Stimulated activated memory B cell treated with anti-CD40 and anti-IgM and Interleukin-4, amounts not matched to agents 10 μg/mL and 1 μg/mL and 100 μg/mL, for 72 hours (primary cell): ENCODE measurements at regions not wholly inside any gene's neighbourhood (a gene's known extent, or its start where the extent isn't known, plus 50 kb on each side); places are given as distances from the start of the nearest gene placed in this dataset.

Experiments
- ATAC-seq: fragments of 150-1000 bp; cut with Tn5 transposase; 2 replicates; pipeline ENCODE4 v1.10.0; 2021
- H3K27ac Mint-ChIP-seq: one replicate; pipeline ENCODE4 v1.8.0; 2022; ENCODE audit warnings: mild to moderate bottlenecking, mixed read lengths
- H3K27me3 Mint-ChIP-seq: one replicate; pipeline ENCODE4 v1.8.0; 2022; ENCODE audit warnings: mixed read lengths
- H3K36me3 Mint-ChIP-seq: one replicate; pipeline ENCODE4 v1.8.0; 2022; ENCODE audit warnings: mixed read lengths
- H3K4me1 Mint-ChIP-seq: one replicate; pipeline ENCODE4 v1.8.0; 2022; ENCODE audit warnings: mixed read lengths
- H3K4me3 Mint-ChIP-seq: one replicate; pipeline ENCODE4 v1.8.0; 2022; ENCODE audit warnings: mild to moderate bottlenecking, moderate library complexity, mixed read lengths
- H3K9me3 Mint-ChIP-seq: one replicate; pipeline ENCODE4 v1.8.0; 2022; ENCODE audit warnings: mixed read lengths

DNA sequence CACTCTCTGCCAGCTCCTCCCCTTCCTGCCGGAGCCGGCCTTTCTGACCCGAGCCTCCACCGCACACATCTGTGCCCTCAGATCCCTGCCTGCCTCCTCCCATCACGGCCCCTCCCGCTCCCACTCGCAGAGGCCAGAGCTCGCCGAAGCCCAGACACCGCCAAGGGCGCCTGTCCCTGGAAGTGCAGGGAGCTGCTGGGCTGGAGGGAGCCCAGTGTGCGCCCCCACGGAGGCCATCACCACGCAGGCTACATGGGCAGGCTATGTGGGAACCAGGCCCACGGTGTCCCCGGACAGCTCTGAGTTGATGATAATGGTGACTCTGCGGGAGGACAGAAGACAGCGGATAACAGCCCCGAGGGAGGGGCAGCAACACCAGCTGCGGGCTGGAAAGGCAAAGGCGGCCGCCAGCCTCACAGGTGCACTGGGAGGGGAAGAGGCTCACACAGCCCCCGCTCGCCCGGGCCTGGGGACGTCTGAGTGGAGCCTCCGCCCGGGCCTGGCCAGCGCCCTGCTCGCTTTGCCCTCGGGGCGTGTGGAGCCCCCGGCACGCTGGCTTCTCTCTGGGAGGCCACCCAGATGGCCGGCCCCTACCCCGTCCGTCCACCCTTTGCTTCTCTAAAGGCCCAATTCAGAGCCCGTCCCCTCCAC lies 154.9 kb downstream of the DLL1 start:
- Mint-ChIP-seq H3K27me3 (peaks cover 35% of the 10 kb centered on the region), H3K9me3 (peaks cover 11% of the 10 kb centered on the region), H3K27ac (no peak overlapping the region), H3K4me1 (no peaks in the 10 kb centered on the region), H3K4me3 (no peak overlapping the region), H3K36me3 (no peaks in the 10 kb centered on the region)
- peak; percentile 41 for ATAC-seq

DNA sequence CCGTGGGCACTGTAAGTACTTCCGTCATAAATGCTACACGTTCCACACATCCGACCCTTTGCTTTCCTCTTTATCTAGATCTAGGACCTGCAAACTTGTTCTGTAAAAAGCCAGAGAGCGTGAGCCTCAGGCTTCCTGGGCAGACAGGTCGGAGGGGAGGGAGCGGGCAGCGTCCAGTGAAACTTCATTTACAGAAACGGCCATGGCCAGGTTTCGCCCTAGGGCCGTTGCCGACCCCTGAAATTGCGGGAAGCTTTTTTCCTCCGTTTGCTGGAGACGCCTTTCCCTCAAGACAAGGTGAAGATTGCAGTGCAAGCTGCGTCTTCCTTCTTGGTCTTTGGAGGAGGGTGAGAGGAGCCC lies 155.4 kb downstream of the DLL1 start:
- no peaks in the 10 kb centered on the region for H3K4me1 Mint-ChIP-seq
- H3K4me3 Mint-ChIP-seq = no peak overlapping the region
- no peaks in the 10 kb centered on the region for H3K36me3 Mint-ChIP-seq
- peaks cover 11% of the 10 kb centered on the region for H3K9me3 Mint-ChIP-seq
- no peak overlapping the region for H3K27ac Mint-ChIP-seq
- H3K27me3 Mint-ChIP-seq = peaks cover 40% of the 10 kb centered on the region
- no peak for ATAC-seq

GRCh38 chr6:170134471-170135440 lies 156.1 kb downstream of the DLL1 start:
- ATAC-seq = no peak
- Mint-ChIP-seq H3K27me3 (peaks cover 42% of the 10 kb centered on the region), H3K27ac (no peak overlapping the region), H3K4me3 (no peak overlapping the region), H3K4me1 (no peaks in the 10 kb centered on the region), H3K9me3 (peaks cover 11% of the 10 kb centered on the region), H3K36me3 (no peaks in the 10 kb centered on the region)

GRCh38 chr6:170134031-170134470 lies 156.8 kb downstream of the DLL1 start:
- no peak overlapping the region for H3K27ac Mint-ChIP-seq
- no peak overlapping the region for H3K4me3 Mint-ChIP-seq
- H3K36me3 Mint-ChIP-seq = no peaks in the 10 kb centered on the region
- H3K27me3 Mint-ChIP-seq = peaks cover 49% of the 10 kb centered on the region
- H3K4me1 Mint-ChIP-seq = no peaks in the 10 kb centered on the region
- ATAC-seq = no peak
- H3K9me3 Mint-ChIP-seq = peaks cover 8% of the 10 kb centered on the region

- Mint-ChIP-seq H3K4me1 (no peaks in the 10 kb centered on the region), H3K27ac (no peak overlapping the region), H3K36me3 (no peaks in the 10 kb centered on the region), H3K4me3 (no peak overlapping the region), H3K9me3 (no peaks in the 10 kb centered on the region), H3K27me3 (peaks cover 49% of the 10 kb centered on the region)
- no peak for ATAC-seq
Measured at GRCh38 chr6:170132561-170132991, 158.3 kb downstream of the DLL1 start.

- Mint-ChIP-seq H3K4me3 (no peak overlapping the region), H3K36me3 (no peaks in the 10 kb centered on the region), H3K9me3 (no peaks in the 10 kb centered on the region), H3K27ac (no peak overlapping the region), H3K27me3 (peaks cover 49% of the 10 kb centered on the region), H3K4me1 (peaks cover 4% of the 10 kb centered on the region)
- ATAC-seq = no peak
Measured at GRCh38 chr6:170132011-170132521, 158.8 kb downstream of the DLL1 start.

DNA sequence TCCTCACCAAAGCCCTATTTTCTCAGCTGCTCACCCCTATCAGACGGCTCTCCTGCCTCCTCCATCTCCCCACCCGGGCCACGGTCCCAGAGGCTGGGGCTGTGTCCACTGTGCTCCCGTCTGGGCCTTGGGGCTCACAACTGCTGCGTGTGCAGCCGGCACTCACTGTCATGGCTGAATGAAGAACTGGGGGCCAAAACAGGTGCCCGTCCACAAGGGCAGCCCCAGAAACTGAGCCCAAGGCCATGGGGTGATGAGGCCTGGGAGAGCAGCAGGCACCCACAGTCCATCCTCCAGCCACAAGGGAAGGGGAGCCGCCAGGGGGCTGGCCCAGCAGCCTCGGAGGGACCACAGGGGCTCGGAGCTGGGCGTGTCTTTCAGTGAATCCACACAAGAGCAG lies 159.5 kb downstream of the DLL1 start:
- H3K4me3 Mint-ChIP-seq = no peak overlapping the region
- peaks cover 11% of the 10 kb centered on the region for H3K4me1 Mint-ChIP-seq
- H3K9me3 Mint-ChIP-seq = no peaks in the 10 kb centered on the region
- no peaks in the 10 kb centered on the region for H3K36me3 Mint-ChIP-seq
- H3K27ac Mint-ChIP-seq = no peak overlapping the region
- no peak for ATAC-seq
- H3K27me3 Mint-ChIP-seq = peaks cover 50% of the 10 kb centered on the region

DNA sequence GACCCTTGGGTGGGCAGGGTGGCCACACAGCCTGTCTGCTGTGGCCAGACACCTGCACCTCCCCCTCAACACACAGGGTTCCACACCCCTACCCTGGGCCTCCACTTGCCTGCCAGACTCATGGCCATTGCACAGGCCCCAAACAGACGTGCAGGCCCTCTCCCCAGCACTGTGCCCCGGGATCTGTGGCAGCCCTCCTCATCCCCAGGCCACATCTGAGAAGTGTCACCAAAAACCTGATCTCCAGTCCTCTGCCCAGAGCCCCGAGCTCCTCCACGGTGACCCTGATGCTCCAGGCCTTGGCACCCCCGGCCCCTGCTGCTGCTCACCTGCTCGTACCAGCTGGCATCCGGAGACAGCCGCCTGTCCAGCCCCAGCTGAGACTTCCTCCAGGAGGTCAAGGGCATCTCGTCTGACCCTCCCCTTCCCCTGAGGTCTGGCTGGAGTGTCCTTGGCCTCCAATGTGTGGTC lies 160.1 kb downstream of the DLL1 start:
- Mint-ChIP-seq H3K36me3 (no peaks in the 10 kb centered on the region), H3K27me3 (peaks cover 54% of the 10 kb centered on the region), H3K4me3 (no peak overlapping the region), H3K27ac (no peak overlapping the region), H3K9me3 (no peaks in the 10 kb centered on the region), H3K4me1 (peaks cover 14% of the 10 kb centered on the region)
- no peak for ATAC-seq

GRCh38 chr6:170130201-170130621 lies 160.7 kb downstream of the DLL1 start:
- Mint-ChIP-seq H3K27ac (no peak overlapping the region), H3K9me3 (no peaks in the 10 kb centered on the region), H3K4me3 (no peak overlapping the region), H3K36me3 (no peaks in the 10 kb centered on the region), H3K27me3 (peaks cover 54% of the 10 kb centered on the region), H3K4me1 (peaks cover 14% of the 10 kb centered on the region)
- ATAC-seq = no peak

DNA sequence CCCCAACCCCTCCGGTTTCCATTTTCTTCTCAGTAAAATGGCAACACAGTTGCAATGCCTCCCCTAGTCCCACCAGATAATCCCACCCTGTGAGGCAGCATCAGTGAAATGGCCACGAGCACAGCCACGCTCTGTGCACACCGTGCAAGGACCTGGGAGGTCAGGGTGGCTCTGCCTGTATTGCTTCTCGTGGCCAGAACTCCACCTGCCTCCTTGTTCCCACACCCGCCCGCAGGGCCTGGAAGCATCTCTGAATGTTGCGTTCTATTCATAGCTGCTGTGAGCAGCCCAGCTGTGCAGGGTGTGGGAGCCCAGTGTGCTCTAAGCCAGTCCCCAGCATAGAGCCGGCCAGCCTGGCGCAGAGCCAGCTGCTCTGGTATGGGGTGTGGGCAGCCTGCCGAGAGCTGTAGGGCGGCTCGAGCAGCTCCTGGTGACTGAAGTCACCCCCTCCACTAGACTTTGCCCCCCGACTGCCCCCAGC lies 161.1 kb downstream of the DLL1 start:
- H3K4me3 Mint-ChIP-seq = no peak overlapping the region
- H3K27ac Mint-ChIP-seq = no peak overlapping the region
- H3K4me1 Mint-ChIP-seq = peaks cover 14% of the 10 kb centered on the region
- no peak for ATAC-seq
- no peaks in the 10 kb centered on the region for H3K9me3 Mint-ChIP-seq
- peaks cover 55% of the 10 kb centered on the region for H3K27me3 Mint-ChIP-seq
- no peaks in the 10 kb centered on the region for H3K36me3 Mint-ChIP-seq

DNA sequence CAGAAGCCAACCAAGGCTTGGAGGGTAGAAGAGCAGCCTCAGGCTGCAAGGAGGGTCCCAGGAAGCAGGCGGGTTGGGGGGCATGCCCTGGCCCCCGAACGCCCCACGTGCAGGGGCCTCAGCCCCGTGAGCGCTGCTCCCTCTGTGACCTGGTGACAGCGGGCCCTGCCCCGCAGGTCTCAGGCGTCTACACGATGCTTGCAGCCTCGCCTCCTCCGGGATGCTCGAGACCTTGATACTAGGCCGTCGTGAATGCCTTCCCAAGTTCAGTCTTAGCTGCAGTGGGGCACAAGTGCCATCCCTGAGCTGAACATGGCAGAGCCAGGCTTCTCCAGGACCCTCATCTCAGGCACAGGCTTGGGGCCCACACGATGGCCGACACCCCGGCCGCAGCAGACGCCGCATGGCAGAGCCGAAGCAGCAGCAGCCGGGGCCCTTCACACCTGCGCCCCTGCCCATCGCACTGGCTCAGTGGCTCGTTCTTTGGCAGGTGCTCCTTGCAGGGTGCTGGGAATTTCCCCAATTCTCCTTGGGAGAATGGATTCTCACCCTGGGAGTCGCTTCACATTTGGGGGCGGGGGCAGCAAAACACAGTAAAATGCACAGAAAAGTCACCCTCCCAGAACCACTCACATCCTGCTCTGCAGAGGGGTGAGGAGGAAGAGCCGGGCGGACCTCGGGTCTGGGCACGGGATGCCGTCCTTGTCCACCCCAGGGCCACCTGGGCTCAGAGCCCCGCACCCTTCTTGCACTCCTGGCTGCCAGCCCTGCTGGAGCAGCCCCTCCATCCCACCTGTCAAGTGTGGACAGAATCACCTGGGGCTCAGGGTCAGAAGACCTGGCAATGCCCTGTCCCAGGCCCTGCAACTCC lies 161.8 kb downstream of the DLL1 start:
- Mint-ChIP-seq H3K9me3 (no peaks in the 10 kb centered on the region), H3K27me3 (peaks cover 57% of the 10 kb centered on the region), H3K4me1 (peaks cover 14% of the 10 kb centered on the region), H3K4me3 (no peak overlapping the region), H3K27ac (no peak overlapping the region), H3K36me3 (no peaks in the 10 kb centered on the region)
- no peak for ATAC-seq

GRCh38 chr6:170128346-170128745 lies 162.5 kb downstream of the DLL1 start:
- no peak overlapping the region for H3K27ac Mint-ChIP-seq
- no peaks in the 10 kb centered on the region for H3K36me3 Mint-ChIP-seq
- ATAC-seq = no peak
- peaks cover 14% of the 10 kb centered on the region for H3K4me1 Mint-ChIP-seq
- H3K27me3 Mint-ChIP-seq = peaks cover 57% of the 10 kb centered on the region
- H3K4me3 Mint-ChIP-seq = no peak overlapping the region
- H3K9me3 Mint-ChIP-seq = no peaks in the 10 kb centered on the region

DNA sequence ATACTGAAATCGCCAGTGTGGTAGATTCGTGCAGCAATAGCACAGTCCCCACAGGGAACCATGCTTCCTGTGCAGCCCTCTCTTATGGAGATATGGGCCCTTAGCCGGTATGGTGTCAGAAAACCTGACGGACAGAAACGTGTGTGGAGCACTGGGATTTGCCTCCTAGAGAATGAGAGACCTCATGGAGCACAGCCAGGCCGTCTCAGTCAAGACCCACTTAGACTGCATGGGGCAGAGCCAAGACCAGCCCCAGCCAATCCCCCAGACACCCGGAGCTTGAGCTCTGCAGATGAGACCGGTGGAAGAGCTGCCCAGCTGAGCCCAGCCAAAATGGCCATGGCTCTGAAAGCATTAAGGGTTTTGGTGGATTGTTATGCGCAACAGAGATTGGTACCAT lies 163.7 kb downstream of the DLL1 start:
- Mint-ChIP-seq H3K9me3 (no peaks in the 10 kb centered on the region), H3K27ac (no peak overlapping the region), H3K4me3 (peak overlapping the region; percentile 1), H3K36me3 (no peaks in the 10 kb centered on the region), H3K4me1 (peaks cover 14% of the 10 kb centered on the region), H3K27me3 (peaks cover 54% of the 10 kb centered on the region)
- ATAC-seq = no peak

GRCh38 chr6:170125456-170126300 lies 165.2 kb downstream of the DLL1 start:
- no peak for ATAC-seq
- peaks cover 40% of the 10 kb centered on the region for H3K27me3 Mint-ChIP-seq
- H3K36me3 Mint-ChIP-seq = peaks cover under 1% of the 10 kb centered on the region
- H3K9me3 Mint-ChIP-seq = peaks cover 5% of the 10 kb centered on the region
- H3K4me3 Mint-ChIP-seq = no peak overlapping the region
- H3K4me1 Mint-ChIP-seq = peaks cover 14% of the 10 kb centered on the region
- peak overlapping the region; percentile 50 for H3K27ac Mint-ChIP-seq
